Ecto neural progenitor cell (in vitro differentiated cells): ENCODE measurements at regions not wholly inside any gene's neighbourhood (a gene's known extent, or its start where the extent isn't known, plus 50 kb on each side); places are given as distances from the start of the nearest gene placed in this dataset.

Source experiments
- DNase-seq: peaks from one replicate; pipeline ENCODE4 v3.0.0-alpha.2; 2018; ENCODE audit warnings: low spot score

DNA sequence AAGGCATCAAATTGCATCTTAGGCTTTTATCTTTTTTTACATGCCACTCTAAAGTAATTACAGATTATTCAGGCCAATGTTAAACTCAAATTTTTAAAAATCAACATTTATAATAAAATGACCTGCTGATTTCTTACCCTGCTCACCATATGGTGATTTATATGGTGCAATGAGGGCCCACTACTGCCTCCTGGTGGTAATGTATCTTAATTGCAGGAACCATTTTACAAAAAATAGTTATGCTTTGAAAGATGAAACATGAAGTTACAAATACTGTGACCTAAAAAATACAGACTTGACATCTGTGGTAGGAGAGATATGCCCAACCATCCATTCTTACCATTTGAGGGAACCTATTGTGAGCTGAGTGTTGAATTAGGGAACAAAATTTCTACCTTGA lies 292.6 kb upstream of the TAS2R1 start:
- no peak for DNase-seq

DNA sequence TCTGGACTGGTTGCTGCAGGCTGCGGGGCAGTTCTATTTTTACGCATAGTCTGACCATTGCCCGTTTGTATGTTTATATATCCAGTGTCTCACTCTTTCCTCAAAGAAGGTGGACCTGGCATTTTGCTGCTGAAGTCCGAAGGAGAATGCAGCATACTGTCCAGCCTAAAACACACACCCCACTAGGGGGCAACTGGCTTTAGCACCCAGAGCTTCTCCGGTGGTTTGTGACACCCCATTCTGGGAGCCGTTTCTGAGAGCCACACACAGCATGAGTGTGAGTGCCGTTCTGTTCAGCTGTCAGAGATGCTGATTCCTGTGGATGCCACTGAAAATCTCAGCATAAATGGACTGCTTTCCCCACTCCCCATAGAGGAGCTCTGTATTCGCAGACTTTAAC lies 290.5 kb upstream of the TAS2R1 start:
- no peak for DNase-seq

DNA sequence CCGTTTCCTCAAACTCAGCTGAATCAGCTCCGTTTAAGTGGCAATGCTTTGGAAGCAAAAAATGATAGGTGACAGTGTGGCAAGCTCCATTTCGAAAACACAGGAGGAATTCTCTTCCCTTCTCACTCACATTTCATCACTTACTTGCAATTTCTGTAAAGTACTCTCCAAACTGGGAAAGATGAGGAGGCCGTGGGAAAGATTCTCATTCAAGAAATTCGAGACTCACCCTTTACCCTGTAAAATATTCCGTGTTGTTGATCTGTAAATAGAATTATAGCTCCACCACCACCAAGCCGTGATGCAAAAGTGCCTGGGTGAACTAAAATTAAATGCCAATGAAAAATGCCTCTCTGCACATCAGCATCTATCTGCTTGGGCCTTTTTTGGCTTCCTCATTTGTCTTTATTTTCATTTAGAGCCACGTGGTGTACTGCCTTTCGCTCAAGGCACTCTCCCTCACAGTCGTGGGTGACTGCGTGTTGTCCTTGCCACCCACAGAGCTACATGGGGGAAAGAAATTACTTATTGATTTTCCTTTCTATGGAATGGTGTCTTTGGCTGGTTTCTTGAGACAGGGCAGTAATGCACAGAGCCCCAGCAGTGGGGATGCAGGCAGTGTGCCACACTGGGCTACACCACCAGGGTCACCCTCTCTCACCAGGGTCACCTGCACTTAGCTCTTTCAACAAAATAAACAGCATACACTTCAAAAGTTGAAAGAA lies 289.3 kb upstream of the TAS2R1 start:
- DNase-seq = no peak

DNA sequence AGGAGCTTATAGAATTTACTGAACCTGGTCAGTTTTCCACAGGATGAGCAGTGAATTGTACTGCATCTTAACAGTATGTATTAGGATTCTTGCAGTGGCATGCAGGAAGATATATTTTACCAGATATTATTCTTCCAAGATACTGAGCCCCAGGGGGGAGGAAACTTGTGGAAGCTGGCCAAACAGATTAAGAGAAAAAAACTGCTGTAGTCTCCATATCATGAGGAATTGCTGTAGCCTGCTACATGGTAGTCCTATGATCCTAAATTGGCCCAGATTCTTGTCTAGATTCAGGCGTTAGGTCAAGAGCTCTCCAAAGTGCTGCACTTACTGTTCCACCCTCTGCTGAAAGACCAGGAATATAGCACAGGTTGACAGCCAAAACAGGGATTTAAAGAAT lies 275.5 kb upstream of the TAS2R1 start:
- no peak for DNase-seq

DNA sequence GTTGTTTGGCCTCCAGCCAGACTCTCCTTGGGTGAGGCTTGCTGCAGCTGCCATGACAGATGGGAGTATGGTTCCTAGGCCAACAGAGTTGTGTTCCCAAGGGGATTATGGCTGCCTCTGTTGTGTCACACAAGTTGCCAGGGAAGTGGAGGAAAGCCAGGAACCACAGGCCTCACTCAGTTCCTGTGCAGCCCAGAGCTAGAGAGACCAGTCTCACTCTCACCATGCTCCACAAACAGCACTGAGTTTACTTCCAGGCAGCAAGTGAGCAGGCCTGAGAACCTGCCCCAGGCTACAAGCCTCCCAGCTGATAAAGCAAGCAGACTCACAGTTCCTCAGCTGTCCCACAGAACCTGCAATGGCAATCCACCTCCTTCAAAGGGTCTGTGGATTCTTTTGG lies 273.6 kb upstream of the TAS2R1 start:
- no peak for DNase-seq

DNA sequence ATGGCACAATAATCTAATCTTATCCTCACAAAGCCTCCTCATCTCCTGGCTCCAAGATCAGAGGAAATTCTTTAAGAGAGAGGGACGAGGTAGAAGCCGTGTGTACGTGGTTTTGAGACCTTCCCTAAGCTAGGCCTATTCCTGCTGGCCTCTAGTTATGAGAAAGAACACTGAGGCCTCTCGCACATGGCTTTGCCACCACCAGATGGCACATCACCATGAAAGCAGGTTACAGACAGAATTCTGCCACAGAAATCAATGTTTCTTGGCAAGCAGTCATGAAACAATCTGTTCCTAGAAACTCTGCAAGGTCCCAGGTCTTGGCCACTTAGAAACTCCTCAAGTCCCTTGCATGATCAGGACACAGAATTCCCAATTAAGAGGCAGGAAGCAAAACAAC lies 268.2 kb upstream of the TAS2R1 start:
- DNase-seq = no peak

DNA sequence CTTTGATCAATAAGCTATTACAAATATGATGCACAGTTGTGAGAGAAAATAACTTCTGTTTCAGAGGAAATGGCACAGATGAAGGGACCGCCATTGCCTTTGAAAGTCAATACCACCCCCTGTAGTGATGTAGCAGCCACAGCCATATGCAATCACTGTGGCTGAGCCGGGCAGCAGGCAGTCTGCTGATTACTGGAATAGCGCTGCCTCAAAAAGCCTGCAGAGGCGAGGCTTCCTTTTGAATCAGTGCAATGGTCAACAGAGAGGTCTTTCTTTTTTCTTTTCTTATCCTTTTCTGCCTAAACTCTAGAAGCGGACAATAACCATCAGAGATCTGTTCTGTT lies 265.1 kb upstream of the TAS2R1 start:
- no peak for DNase-seq

DNA sequence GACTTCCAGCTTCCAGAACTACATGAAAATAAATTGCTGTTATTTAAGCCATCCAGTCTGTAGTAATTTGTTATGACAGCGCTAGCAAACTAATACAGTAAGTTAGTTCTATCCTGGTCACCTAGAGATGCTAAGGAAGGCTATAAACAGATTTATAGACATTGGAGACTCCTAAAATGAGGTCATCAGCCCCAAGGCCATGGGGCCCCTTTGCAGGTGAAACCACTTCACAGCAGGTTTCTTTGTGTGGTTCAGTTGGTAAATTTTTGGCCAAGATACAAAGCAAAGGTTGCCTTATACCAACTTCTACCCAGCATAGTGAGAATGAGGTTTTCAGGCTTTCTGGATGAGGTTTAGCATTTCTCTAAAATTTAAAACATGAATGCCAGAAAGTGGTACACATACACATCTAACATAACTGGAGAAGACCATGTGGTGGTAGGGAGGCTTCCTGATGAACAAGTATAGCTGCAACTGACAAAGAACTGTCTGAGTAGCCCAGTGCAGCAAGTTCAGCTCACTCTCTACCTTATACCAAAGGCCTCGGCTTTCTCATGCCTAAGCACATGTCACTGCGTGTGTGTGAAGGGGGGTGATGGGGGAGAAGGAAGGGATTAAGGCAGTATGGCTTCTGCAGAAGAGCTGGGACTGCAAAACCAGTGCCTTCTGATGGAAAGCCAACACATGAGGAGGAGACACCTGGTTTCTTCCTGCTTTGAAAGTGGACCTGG lies 264.6 kb upstream of the TAS2R1 start:
- DNase-seq = no peak

DNA sequence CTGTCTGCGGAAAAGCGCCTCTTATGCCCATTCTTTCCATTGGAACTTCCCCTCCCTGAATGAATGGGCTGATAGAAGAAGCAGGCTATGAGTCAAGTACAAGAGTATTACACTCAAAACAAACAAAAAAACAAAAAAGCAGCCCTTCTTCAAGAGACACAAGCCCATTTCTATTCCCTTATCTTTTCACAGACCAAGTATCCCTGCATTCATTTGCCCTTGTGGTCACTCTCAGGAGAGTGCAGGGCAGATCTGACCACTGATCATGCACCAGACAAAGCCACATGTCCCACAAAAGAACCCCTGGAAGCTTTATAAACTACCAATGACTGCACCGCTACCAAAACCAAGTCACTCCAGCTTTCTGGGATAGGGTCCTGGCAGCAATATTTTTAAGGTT lies 262.5 kb upstream of the TAS2R1 start:
- DNase-seq = no peak

DNA sequence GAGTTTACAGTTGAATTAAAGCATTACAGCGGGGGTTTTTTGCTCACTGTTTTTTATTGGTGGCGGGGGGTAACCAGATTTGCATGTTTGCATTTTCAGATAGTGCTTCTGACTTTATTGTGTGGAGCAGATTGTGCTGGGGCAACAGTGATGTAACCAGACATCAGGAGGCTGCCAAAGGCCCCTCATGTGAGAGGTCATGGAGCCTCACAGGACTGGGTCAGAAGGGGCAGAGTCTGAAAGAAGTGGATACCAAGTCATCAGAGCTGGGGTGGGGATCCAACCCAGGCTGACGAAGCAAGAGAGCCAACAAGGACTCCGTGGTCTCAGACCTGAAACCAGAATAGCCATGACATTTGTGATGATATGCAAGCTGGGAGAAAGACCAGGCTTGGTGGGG lies 259.4 kb upstream of the TAS2R1 start:
- no peak for DNase-seq

DNA sequence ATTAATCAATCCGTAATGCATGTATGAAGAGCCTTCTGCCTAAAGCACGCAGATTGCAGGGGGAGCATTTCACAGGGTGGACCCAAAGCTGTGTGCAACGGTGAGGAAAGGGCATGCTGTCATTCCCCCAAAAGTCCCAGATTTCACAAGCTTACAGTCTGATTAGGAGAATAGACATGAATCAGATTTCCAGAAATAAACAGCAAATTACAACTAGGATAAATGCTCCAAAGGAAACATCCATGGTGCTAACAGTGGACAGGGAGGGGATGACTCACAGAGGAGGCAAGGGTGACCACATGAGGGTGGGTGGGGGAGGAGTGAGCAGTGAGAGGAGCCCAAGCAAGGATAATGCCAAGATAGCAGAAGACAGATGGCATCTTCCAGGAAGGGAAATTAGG lies 258.4 kb upstream of the TAS2R1 start:
- no peak for DNase-seq

DNA sequence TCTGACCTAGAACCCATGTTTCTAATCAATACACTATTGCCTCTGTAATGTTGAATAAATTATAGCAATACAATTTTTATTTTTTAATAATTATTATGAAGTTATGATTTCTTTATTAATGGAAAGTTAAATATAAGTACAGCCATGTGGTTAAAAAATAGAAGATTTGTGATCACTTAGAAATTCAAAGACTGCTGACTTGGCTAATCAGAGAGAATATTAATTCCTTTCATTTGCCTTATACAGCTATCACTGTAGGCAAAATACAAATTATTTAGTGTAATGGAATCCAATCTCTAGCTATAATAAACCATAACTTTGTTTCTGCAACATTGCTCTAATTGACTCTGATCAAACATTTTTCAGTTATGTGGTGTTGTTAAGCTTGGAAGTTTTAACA lies 255.0 kb upstream of the TAS2R1 start:
- DNase-seq = no peak

DNA sequence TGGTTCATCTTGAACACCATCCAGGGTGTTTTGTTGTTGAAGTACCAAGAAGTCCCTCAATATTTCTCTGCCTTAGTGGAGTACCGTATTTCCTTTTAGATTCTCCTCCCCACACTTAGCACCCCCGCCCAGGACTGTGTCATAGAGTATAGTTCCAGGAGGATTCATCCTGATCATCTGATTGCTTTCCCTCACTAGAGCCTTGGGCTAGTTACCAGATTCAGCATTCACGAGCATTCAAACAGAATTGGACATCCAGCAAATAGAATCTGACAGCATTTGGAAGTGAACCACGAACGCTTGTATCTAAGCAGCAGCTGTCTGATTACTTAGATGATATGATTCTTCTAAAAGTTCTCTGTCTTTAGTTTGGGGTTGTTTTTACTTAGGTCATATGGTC lies 248.1 kb upstream of the TAS2R1 start:
- no peak for DNase-seq

DNA sequence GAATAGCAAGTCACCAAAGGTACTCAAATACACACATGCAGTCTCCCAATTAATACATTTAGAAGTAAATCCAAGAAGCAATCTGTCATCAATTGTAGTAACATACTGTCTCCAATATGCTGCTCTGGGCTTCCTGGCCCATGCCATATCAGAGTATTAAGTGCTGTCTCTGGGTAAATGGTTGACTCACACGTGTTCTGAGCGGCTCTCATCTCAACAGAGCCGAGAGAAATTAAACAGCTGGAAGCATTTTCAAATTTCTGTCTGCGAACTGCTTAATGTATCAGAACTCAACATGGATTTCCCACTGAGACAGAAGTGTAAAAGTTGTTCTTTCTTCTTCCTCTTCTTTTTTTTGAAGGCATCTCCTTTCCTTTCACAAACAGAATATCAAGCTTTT lies 247.3 kb upstream of the TAS2R1 start:
- no peak for DNase-seq

DNA sequence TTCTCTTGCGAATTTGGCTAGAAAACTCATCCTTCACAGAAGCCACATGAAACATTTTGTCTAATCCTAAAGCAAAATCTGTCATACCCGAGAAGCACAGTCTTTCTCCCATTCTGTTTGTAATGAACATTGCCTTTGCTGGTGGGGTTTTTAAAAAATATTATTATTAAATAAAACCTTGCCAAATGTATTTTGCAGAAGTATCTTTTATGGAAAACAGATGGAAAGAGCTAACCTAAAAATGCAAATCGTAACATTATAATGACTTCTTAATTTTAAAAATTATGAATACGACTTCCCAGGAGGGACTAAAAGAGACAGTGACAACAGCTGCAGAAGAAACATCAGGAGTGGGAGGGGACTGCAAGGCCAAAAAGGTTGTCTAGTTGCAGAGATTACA lies 246.3 kb upstream of the TAS2R1 start:
- no peak for DNase-seq

DNA sequence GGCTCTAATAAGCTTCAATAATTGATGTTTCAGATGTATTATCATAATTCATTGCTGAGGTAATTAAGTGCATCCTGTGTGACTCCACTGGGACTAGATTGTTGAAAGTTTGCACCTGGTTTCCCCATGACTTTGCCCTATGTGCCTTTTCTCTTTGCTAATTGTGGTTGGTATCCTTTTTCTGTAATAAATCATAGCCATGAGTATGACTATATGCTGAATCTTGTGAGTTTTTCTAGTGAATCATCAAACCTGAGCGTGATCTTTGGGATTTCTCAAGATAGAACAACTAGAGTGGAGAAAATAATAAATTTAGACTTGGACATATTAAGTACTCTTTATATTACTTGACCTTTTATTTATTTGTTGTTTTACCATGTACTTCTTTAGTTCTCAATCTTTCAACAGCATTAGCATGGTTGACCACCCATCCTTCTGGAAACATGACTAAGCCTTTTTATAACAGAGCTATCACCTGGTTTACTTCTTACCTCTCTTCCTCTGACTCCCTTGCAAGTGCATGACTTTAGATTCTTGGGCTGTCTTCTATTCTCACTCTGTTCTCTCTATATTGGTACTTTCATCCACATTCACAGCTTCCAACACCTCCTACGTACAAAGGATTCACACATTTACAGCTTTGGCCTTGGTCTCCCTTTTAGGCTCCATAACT lies 239.6 kb upstream of the TAS2R1 start:
- DNase-seq = no peak

DNA sequence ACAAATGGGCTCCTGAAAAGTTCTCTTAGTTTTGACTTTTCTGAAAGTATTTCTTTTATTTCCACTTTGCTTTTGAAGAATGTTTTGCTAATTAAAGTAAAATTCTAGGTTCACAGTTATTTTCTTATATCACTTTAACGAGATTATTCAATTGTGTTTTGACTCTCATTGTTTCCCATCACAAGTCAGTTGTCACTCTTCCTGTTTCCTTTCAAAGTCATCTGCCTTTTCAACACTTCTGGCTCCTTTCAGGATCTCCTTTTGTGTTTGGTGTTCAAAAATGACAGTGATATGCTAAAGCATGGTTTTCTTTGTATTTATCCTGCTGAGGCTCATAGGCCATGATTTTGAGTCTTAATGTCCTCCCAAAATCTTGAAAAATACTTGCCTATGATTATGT lies 235.4 kb upstream of the TAS2R1 start:
- no peak for DNase-seq

DNA sequence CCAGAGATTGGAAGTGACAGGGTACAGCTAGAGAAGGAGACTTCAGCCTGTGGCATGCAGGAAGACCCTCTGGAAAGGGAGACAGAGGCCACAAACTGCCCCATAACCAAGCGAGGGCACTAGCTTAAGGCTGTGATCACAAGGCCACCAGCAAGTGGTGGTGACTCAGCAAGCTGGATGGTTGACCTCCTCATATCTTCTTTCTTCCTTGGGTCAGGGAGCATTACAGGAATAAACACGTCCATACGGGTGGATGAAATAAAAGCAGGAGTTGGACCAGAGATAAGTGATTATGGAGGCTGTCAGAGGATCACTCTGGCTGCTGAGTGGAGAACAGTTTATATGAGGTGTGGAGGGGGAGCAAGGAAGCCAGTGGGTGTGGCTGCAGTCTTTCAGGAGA lies 234.6 kb upstream of the TAS2R1 start:
- no peak for DNase-seq

DNA sequence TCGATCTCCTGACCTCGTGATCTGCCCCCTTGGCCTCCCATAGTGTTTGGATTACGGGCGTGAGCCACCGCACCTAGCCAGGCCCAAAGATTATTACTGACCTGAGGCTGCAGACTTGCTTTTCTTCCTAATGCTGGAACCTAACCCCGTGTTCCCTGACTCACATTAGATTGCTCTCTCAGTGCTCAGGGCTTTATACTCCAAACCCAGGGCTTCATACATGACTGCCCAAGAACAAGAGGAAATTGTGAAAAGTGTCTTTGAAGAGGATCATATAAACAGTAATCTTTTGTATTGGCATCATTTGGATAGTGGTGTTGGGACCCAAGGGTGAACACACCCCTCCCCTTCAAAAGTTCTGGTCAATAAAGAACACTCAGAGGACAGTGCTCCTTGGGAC lies 233.3 kb upstream of the TAS2R1 start:
- no peak for DNase-seq

DNA sequence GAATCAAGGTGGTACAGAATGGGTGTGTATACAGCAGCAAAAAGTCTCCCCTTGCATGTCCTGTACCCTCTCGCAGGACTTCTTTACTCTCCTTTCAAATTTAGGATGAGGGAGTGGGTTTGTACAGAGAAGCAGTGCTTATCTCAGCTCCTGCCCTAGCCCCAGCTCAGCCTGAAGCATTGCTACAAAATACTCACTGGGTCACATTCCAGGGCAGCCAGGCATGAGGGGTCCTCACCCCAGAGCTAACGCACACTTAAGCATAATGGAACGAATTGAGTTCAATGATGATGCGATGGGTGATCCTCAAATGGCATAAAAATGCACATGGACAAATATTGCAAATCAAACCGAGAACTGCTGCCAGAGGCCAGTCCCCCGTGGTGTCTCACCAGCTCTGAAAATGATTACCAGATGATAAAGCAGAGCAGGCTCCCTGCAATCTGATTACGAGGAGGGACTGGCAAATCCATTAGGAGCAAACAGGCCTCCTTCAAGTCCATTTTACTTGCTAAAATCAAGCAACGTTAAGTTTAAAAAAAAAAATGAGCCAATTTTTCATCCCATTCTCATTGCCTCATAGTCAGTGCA lies 231.6 kb upstream of the TAS2R1 start:
- no peak for DNase-seq

DNA sequence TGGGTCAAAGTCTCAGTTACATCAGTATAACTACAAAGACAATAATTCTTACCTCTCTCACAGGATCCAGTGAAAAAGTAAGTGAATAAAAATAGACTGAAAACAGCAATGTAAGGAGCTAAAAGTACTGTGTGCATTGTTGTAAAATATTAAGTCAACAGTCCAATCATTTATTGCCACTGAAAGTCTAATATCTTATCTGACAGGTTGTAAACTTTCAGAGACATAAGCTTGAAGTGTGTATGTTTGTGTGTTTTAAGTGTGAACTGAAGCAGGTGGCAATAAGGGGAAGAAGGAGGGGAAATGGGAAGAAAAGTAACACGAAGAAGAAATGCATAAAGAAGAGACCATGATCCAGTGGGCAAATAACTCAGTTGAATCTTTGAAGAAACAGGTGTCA lies 229.7 kb upstream of the TAS2R1 start:
- DNase-seq = no peak

DNA sequence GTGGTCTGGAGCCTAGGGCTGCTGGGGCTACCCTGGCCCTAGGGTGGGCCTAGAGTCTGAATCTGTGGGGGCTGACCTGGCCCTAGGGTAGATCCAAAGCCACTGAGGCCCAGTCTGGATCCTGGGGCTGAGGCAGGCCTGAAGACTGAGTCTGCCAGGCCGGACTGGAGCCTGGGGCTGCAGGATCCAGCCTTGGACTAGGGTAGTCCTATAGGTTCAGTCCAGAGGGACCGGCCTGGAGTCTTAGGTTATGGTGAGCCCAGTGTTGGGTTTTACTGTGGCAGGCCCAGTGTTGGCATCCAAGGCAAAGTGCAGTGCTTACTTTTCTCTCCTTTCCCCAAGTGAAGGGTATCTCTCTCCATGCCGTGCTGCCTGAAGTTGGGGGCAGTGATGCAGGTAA lies 227.9 kb upstream of the TAS2R1 start:
- DNase-seq = no peak

DNA sequence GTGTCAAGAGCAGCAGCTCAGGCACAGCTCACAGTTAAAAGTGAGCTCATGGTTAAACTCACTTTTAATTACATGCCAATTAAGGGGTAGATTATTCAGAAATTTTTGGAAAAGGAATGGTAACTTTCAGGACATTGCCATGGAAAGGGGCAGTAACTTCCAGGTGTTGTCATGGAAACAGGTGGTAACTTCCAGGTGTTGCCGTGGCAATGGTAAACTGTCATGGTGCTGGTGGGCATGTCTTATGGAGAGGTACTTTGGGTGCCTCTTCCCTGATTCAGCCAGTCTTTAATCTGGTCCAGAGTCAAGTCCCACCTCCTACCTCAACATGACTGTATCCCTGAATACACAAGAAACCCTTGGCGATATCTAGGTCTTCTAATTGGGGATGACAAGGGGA lies 223.2 kb upstream of the TAS2R1 start:
- DNase-seq = no peak
